ENCODE measurements at regions not wholly inside any gene's neighbourhood (a gene's known extent, or its start where the extent isn't known, plus 50 kb on each side); places are given as distances from the start of the nearest gene placed in this dataset.

DNA sequence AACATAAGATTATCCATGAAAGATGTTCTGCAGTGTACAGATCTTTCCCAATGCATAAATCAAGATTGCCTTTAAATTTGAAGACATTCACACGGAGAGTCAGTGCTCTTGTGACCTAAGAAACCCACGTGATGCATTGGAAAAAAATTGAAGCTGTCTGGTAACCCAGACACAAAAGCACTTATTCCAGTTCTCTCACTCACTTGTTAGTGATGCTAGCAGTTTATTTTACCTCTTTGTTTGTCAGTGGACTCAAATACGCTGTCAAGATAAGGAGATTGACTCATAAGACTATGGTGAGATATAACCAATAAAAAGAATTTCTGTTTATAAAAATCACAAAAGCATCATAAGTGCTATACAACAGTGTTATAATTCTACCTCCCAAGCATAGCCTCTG, 245.8 kb upstream of the SMIM31 start:
- Histone ChIP-seq H2BK15ac (ENCODE audit: low read depth, low read length) (no peak overlapping the region), H3K9me3 (ENCODE audit: control insufficient read depth, low read depth, low read length) (no peaks in the 10 kb centered on the region), H3K23ac (ENCODE audit: insufficient read length, low read depth, low read length) (no peak overlapping the region), H4K5ac (ENCODE audit: insufficient read length, low read depth, low read length) (no peak overlapping the region), H3K79me1 (ENCODE audit: insufficient read depth, low read depth, low read length, poor library complexity, severe bottlenecking) (no peaks in the 10 kb centered on the region), H2BK12ac (ENCODE audit: insufficient read length, low read depth, low read length) (no peak overlapping the region), H4K91ac (ENCODE audit: insufficient read length, low read depth, low read length) (no peak overlapping the region), H3K9ac (ENCODE audit: extremely low read depth, insufficient read length, low read length) (no peak overlapping the region), H3K18ac (ENCODE audit: insufficient read length, low read depth, low read length) (no peak overlapping the region), H3K4me1 (ENCODE audit: insufficient read depth, low read length) (no peaks in the 10 kb centered on the region; the same call in 1 of the 2 replicates), H2AFZ (ENCODE audit: low read length) (no peak overlapping the region), H3K4me2 (ENCODE audit: insufficient read depth, insufficient read length, low read length) (no peak overlapping the region), H4K8ac (replicated peaks; ENCODE audit: insufficient read length, low read depth, low read length) (no peak overlapping the region), H3K14ac (ENCODE audit: insufficient read depth, low read length) (no peak overlapping the region), H2AK5ac (ENCODE audit: insufficient read length, low read length) (no peak overlapping the region), H3K56ac (ENCODE audit: insufficient read length, low read depth, low read length) (no peak overlapping the region), H3K4ac (ENCODE audit: low read depth, low read length) (no peak overlapping the region), H2BK5ac (ENCODE audit: insufficient read length, low read length) (no peak overlapping the region), H3K79me2 (ENCODE audit: insufficient read depth, low read length) (no peaks in the 10 kb centered on the region), H3K27me3 (ENCODE audit: insufficient read depth, low read length) (no peaks in the 10 kb centered on the region), H2BK20ac (ENCODE audit: low read depth, low read length, poor library complexity, severe bottlenecking) (no peak overlapping the region), H3K23me2 (ENCODE audit: insufficient read length, low read depth, low read length, poor library complexity, severe bottlenecking) (no peaks in the 10 kb centered on the region), H3T11ph (ENCODE audit: low read length) (no peak overlapping the region), H4K20me1 (ENCODE audit: control insufficient read depth, insufficient read depth, insufficient read length) (no peaks in the 10 kb centered on the region), H3K27ac (ENCODE audit: insufficient read length, low read depth, low read length) (no peak overlapping the region), H2BK120ac (ENCODE audit: low read depth, low read length, poor library complexity, severe bottlenecking) (no peak overlapping the region)
- Mint-ChIP-seq H3K27me3 (ENCODE audit: low read depth) (no peaks in the 10 kb centered on the region), H3K9me3 (no peaks in the 10 kb centered on the region), H3K4me3 (no peak overlapping the region), H3K36me3 (ENCODE audit: insufficient read depth in 1 of 3, low read depth in 3 of 3) (no peaks in the 10 kb centered on the region), H3K4me1 (peaks cover 6 to 11% of the 10 kb centered on the region in 2 experiments), H3K27ac (no peak overlapping the region)
- DNase-seq = no peak
- no CpG with 5 or more reads among the region's 3 CpGs for WGBS (ENCODE audit: extremely low coverage, insufficient read length, low lambda C conversion rate)
- no peak for TF ChIP-seq CTCF (conservative IDR thresholded peaks at IDR 0.05)
